HG03432 (cell line): ENCODE measurements at regions not wholly inside any gene's neighbourhood (a gene's known extent, or its start where the extent isn't known, plus 50 kb on each side); places are given as distances from the start of the nearest gene placed in this dataset.
"Not testable (repeated sequence)": the region's sequence is repeated elsewhere in the genome, so short reads cannot be mapped to it uniquely, and the experiment has no call there.

Experiments
- ATAC-seq: cut with Tn5 transposase; IDR thresholded peaks from one replicate; pipeline ENCODE4 v1.9.1; 2021; ENCODE audit warnings: mild to moderate bottlenecking, moderate library complexity; ENCODE audit not compliant: unreplicated experiment

DNA sequence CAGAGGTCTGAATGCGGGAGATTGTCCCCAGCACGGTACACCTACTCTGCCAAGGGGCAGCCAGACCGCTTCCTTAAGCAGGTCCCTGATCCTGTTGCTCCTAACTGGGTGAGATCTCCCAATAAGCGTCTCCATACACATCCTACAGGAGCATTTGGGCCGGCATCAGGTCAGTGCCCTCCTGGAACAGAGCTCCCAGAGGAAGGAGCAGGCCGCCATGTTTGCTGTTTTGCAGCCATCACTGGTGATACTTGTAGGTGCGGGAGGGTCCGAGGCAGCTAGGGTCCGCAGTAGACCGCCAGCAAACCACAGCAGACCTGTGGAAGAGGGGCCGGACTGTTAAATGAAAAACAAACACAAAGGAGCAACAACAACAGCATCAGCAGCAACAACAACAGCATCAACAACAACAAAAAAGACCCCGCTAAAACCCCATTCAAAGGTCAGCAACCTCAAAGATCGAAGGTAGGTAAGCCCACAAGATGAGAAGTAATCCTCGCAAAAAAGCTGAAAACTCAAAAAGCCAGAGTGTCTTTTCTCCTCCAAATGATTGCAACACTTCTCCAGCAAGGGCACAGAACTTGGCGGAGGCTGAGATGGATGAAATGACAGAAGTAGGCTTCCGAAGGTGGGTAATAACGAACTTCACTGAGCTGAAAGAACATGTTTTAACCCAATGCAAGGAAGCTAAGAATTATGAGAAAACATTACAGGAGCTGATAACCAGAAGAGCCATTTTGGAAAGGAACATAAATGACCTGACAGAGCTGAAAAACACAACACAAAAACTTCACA is 79.0 kb upstream of the CDH7 start:
- no peak for ATAC-seq

DNA sequence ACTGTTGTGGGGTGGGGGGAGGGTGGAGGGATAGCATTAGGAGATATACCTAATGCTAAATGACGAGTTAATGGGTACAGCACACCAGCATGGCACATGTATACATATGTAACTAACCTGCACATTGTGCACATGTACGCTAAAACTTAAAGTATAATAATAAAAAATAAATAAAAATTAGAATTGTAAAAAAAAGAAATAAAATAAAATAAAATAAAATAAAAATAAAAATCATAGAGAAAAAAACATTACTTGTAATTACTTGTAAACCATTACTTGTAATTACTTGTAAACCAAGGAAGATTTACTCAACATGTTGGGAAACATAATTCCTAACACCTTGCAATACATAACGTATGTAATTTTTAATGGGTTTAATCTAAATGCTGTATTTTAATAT is 80.7 kb upstream of the CDH7 start:
- ATAC-seq: not testable (repeated sequence)

GRCh38 chr18:65661391-65661790 is 89.4 kb upstream of the CDH7 start:
- no peak for ATAC-seq

DNA sequence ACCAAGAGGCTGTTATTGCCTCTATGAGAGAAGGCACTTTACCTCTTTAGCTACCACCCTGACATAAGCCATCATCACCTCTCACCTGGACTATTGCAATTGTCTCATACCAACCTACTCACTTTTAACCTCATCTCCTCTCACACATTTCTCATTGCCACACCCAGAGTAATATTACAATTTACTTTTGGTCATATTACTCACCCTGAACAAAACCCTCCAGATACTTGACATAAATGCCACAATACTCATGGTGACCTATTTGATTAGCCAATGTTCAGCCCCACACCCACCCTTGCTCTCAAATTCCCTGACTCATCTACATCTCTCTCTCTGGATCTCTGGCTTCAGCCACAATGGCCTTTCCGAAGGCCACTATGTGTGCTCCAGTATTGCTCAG is 90.9 kb upstream of the CDH7 start:
- no peak for ATAC-seq

DNA sequence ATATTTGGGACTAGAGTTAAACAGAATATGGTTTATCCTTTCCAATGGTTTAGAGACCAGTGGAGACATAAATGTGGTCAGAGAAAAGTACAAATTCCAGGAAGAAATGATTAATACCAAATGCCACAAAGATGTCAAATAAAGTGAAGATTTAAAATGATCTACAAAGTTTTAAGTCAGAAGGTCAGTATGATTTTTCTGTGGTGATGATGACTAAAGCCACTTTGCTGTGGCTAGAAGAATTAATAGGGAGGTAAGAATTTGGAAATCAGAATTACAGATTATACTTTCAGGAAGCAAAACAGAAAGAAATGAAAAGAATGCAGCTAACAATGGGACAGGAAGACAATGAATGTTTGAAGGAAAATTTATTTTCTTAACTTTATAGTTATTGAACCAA is 91.5 kb upstream of the CDH7 start:
- ATAC-seq: no peak

GRCh38 chr18:65651192-65651591 is 99.6 kb upstream of the CDH7 start:
- ATAC-seq: no peak

DNA sequence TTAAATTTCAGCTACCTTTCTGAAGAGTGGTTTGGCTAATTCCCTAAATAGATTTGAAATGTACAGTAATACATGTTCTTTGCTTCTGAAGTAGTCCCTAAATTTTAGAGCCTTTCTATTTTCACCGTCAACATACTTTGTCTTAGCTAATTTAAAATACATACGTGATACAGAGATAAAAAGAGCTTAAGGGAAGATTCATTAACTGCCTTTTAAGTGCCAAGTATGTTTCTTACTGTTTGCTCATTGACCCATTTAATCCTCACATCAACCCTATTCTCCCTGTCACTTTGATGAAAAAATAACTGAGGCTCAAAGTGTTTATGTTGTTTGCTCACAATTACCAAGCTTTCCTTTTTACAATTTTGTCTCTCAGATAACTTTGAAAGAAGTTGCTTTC is 118.6 kb upstream of the CDH7 start:
- no peak for ATAC-seq

GRCh38 chr18:65631766-65632165 is 119.0 kb upstream of the CDH7 start:
- ATAC-seq: no peak

DNA sequence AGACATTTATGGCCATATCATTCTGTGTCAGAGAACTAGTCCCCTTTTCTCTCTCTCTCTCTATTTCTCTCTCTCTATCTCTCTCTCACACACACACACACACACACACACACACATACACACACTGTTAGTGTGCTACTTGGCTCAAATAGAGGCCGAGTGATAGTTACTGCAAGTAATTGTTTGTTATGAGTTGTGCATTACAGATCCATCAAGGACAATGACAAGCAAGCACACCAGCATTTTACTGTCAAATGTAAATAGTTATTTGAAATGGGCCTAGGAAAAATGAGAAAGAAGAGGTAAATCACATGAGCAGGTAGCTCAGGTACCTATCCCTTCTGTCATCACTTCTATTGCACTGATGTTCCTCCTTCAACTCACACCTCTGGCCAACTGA is 122.4 kb upstream of the CDH7 start:
- no peak for ATAC-seq

- no peak for ATAC-seq
Measured at GRCh38 chr18:65623676-65624075, 127.1 kb upstream of the CDH7 start.

GRCh38 chr18:65622436-65622835 is 128.4 kb upstream of the CDH7 start:
- no peak for ATAC-seq

DNA sequence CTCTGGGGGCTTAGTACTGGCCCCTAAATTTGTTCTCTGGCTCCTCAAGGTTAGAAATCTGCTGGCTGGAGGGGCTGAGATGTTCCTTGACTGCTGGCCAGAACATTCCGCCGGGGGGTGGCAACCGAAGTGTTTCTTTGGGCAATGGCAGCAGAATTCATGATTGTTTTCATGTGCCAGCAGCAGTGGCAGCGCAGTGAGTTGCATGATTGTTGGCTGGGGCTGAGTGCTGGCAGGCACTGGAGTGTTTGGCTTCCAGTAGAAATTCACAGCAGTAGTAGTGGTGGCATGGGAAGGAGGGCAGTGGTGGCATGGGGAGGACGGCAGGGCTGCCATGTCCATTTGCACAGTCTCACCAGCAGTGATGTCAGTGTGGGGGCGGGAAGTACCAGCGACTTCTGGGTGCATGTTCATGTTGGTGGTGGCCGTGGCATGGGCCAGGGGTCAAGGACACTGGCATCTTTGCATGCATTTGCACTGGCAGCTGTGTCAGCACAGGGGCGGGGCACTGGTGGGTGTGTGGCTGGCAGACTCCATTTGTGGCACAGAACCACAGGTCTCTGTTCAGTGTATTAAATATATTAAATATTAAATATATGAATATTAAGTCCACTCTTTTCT is 130.6 kb upstream of the CDH7 start:
- no peak for ATAC-seq

DNA sequence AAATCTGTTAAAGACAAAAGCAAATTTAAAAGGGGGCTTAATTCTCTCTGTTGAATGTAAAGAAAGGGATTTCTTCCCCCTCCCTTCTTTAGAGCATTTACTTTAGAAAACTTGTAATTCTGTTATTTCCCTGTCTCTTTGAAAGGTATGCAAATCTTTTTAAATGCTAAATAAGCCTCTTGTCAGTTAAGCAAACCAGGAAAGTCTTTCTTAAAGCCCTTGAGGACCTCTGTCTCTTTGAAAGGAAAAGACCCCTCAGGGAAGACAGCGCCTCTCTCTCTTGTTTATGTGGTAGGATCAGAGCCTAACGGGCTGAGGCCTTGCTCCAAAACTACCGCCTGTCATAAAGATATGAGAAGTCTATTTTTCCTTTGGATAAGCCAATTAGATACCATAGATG is 139.9 kb upstream of the CDH7 start:
- ATAC-seq: no peak

DNA sequence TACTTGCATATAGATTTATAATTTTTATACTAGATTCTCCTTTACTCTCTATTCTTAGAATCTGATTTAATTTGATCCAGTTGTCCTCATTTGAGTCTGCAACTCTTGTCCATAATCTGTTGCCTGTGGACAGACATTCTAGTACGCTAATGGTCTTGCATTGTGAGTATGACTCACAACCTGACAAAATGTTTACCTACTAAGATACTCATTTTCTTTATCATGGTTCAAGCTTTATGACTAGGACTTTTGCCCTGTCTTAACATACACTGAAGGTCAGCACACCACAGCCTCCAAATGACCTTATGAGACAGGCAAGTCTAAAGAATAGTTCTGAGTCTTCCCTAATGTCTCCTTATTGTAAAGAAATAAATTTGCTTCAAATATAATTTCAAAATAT is 142.3 kb upstream of the CDH7 start:
- no peak for ATAC-seq

DNA sequence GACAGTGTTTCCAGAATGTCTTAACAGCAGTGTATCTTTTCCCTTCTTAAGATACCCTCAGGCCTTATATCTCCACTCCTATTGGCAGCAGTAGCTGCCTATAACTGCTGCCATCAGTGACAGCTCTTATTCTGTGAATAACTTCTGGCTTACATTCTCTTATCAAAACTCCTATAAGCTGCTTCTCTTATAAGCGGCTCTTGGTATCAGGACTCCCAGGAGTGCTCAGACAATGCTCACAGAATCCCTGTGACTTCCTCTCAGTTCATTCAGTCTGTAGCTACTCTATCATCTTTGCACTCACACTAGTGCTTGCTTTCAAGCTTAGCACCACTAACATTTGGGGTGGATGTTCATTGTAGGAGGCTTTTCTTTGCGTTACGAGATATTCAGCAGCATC is 143.7 kb upstream of the CDH7 start:
- ATAC-seq: no peak

DNA sequence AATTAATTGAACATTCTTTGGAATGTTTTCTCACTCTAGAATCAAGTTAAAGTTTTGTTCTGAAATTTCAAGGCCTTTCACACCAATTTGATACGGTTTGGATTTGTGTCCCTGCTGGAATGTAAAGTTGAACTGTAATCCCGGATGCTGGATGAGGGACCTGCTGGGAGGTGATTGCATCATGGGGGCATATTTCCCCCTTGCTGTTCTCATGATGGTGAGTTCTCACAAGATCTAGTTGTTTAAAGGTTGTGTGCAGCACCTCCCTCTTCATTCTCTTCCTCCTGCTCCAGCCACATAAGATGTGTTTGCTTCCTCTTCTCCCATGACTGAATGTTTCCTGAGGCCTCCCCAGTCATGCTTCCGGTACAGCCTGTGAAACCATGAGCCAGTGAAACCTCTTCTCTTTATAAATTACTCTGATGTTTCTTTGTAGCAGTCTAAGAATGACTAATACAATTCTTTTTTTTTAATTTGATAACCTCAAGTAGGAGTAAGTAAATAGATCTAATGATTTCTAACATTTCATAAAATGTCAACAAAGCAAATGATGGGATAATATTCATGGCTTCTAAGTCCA is 144.2 kb upstream of the CDH7 start:
- ATAC-seq: no peak

DNA sequence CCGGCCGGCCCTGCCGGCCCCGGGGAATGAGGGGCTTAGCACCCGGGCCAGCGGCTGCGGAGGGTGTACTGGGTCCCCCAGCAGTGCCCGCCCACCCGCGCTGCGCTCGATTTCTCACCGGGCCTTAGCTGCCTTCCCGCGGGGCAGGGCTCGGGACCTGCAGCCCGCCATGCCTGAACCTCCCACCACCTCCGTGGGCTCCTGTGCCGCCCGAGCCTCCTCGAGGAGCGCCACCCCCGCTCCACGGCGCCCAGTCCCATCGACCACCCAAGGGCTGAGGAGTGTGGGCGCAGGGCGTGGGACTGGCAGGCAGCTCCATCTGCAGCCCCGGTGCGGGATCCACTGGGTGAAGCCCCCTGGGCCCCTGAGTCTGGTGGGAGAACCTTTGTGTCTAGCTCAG is 145.5 kb upstream of the CDH7 start:
- not testable (repeated sequence) for ATAC-seq

- no peak for ATAC-seq
Measured at GRCh38 chr18:65601775-65602174, 149.0 kb upstream of the CDH7 start.

DNA sequence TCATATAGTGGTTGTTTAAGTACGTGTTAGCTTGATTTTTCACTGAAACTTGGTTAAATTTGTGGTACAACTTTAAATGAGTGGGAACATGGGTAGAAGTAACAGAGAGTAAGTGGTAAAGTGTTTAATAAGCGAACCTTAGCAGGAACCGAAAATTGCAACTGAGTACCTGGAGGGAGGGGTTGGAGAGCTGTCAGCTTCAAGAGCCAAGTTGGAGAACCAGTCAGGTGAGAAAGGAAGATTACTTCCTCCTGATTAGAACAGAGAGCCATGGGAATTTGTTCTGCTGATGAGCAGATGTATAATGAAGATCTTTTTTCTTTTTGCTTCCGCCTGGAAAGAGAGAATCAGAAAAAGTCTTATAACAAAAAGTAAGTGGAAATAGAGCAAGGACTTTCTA is 158.4 kb upstream of the CDH7 start:
- ATAC-seq: no peak

DNA sequence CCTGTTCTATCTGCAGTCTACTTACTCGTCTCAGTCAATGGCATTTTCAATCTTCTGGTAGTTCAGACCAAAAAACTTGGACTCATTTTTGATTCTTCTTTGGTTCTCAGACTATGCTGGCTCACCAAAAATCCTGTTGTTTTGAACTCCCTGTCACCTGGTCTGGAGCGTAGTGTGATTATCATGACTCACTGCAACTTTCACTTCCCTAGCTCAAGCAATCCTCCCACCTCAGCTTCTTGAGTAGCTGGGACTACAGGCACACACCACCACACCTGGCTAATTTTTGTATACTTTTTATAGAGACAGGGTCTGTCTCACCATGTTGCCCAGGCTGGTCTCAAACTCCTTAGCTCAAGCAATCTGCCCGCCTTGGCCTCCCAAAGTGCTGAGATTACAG is 163.3 kb upstream of the CDH7 start:
- ATAC-seq: peak; percentile 72

DNA sequence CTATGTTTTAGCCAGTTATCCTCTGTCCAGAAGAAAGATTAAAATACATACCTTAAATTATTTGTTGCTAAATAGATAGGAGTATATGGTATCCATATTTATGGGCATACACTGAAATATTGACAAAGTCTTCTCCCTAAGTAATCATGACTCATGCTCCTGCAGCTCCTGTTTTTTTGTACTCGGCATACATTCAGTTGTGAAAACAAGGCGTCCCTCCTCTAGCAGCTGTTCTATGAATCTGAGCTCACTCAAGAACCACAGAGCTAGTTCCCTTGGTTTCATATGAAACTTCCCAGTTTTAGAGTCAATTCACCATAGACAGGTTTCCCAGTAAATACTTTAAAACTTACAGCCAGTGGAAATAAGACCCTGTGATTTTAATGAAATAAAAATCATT is 168.7 kb upstream of the CDH7 start:
- not testable (repeated sequence) for ATAC-seq

- no peak for ATAC-seq
Measured at GRCh38 chr18:65568866-65569265, 181.9 kb upstream of the CDH7 start.
